GM18951 (cell line): ENCODE measurements at regions not wholly inside any gene's neighbourhood (a gene's known extent, or its start where the extent isn't known, plus 50 kb on each side); places are given as distances from the start of the nearest gene placed in this dataset.

Source experiments
- POLR2A ChIP-seq: IDR thresholded peaks from 4 replicates; pipeline ENCODE4 v1.6.1; 2011; ENCODE audit warnings: mild to moderate bottlenecking; ENCODE audit not compliant: insufficient read length, insufficient read depth; ENCODE audit errors: extremely low read depth
- in situ Hi-C: fragments of 300-500 bp; cut with MboI; formaldehyde crosslinking; loops from one replicate; pipeline ENCODE4 v1.12.0; 2022; ENCODE audit warnings: low sequenced_read_pairs, mixed read lengths, inconsistent platforms; ENCODE audit not compliant: unreplicated experiment

- TF ChIP-seq POLR2A: no peak
- in situ Hi-C loops: no loop called here
Observed at GRCh38 chr11:81432333-81432732, 1301.3 kb downstream of the FAM181B start.

- TF ChIP-seq POLR2A: no peak
- in situ Hi-C loops: no loop called here
Observed at GRCh38 chr11:81424822-81425221, 1308.8 kb downstream of the FAM181B start.

GRCh38 chr11:81422402-81422801 lies 1311.3 kb downstream of the FAM181B start:
- TF ChIP-seq POLR2A: no peak

GRCh38 chr11:81421251-81421860 lies 1312.3 kb downstream of the FAM181B start:
- in situ Hi-C loops: no loop called here
- TF ChIP-seq POLR2A: no peak

More at GRCh38 chr11:81422402-81422801, 1311.3 kb downstream of the FAM181B start:
- in situ Hi-C loops: no loop called here

- no peak for TF ChIP-seq POLR2A
- in situ Hi-C loops: no loop called here
Observed at GRCh38 chr11:81420668-81421250, 1312.9 kb downstream of the FAM181B start.

GRCh38 chr11:81397316-81397715 lies 1336.3 kb downstream of the FAM181B start:
- in situ Hi-C loops: no loop called here

GRCh38 chr11:81394311-81394710 lies 1339.4 kb downstream of the FAM181B start:
- no peak for TF ChIP-seq POLR2A
- in situ Hi-C loops: no loop called here

More at GRCh38 chr11:81397316-81397715, 1336.3 kb downstream of the FAM181B start:
- no peak for TF ChIP-seq POLR2A

GRCh38 chr11:81388326-81388725 lies 1345.3 kb downstream of the FAM181B start:
- in situ Hi-C loops: no loop called here
- TF ChIP-seq POLR2A: no peak

GRCh38 chr11:81380395-81380794 lies 1353.3 kb downstream of the FAM181B start:
- no peak for TF ChIP-seq POLR2A
- in situ Hi-C loops: no loop called here

GRCh38 chr11:81377418-81377817 lies 1356.2 kb downstream of the FAM181B start:
- no peak for TF ChIP-seq POLR2A
- in situ Hi-C loops: no loop called here

- in situ Hi-C loops: no loop called here
Observed at GRCh38 chr11:81373986-81374385, 1359.7 kb downstream of the FAM181B start.

GRCh38 chr11:81368192-81368591 lies 1365.5 kb downstream of the FAM181B start:
- in situ Hi-C loops: no loop called here
- no peak for TF ChIP-seq POLR2A

More at GRCh38 chr11:81373986-81374385, 1359.7 kb downstream of the FAM181B start:
- TF ChIP-seq POLR2A: no peak

GRCh38 chr11:81365496-81365895 lies 1368.2 kb downstream of the FAM181B start:
- no peak for TF ChIP-seq POLR2A
- in situ Hi-C loops: no loop called here

GRCh38 chr11:81359476-81359875 lies 1374.2 kb downstream of the FAM181B start:
- no peak for TF ChIP-seq POLR2A
- in situ Hi-C loops: no loop called here
